PC-3 (cell line): ENCODE measurements at regions not wholly inside any gene's neighbourhood (a gene's known extent, or its start where the extent isn't known, plus 50 kb on each side); places are given as distances from the start of the nearest gene placed in this dataset.

Experiments
- ATAC-seq: fragments of 200-7000 bp; cut with Tn5 transposase; 2 replicates; pipeline ENCODE4 v1.9.1; 2020; ENCODE audit warnings: mild to moderate bottlenecking, moderate library complexity
- BruUV-seq: library from RNA; stranded (reverse); fragments of 400-500 nt; replicated peaks from 2 replicates; lab custom pipeline; 2021; lab: Mats Ljungman, UMichigan
- CTCF ChIA-PET: fragments of 300-600 bp; sonication (Branson Sonifier 250); formaldehyde crosslinking; loops from one replicate; lab custom pipeline; 2022; ENCODE audit warnings: antibody characterized with exemption; lab: Charles Lee
- POLR2A ChIA-PET: fragments of 300-600 bp; sonication (Branson Sonifier 250); formaldehyde crosslinking; loops from one replicate; lab custom pipeline; 2022; ENCODE audit warnings: antibody characterized with exemption; ENCODE audit not compliant: unreplicated experiment; lab: Charles Lee
- DNase-seq: peaks from one replicate; pipeline ENCODE4 v3.0.0-alpha.2; 2015
- H2AFZ ChIP-seq: fragments of 300-600 bp; sonication (generic); 2 replicates; pipeline ENCODE4 v1.6.0; 2016; ENCODE audit warnings: antibody characterized with exemption, low read length
- H3F3A ChIP-seq: fragments of 300-600 bp; sonication (generic); one replicate; pipeline ENCODE4 v1.6.0; 2017; ENCODE audit warnings: antibody characterized with exemption, low read length, control low read depth, mild to moderate bottlenecking; ENCODE audit not compliant: unreplicated experiment
- H3K27ac ChIP-seq: fragments of 300-600 bp; sonication (generic); 2 replicates; pipeline ENCODE4 v1.5.1; 2016; ENCODE audit warnings: mild to moderate bottlenecking, low read length
- H3K27me3 ChIP-seq: fragments of 300-600 bp; sonication (generic); 2 replicates; pipeline ENCODE4 v1.6.1; 2016; ENCODE audit warnings: low read length, mixed read lengths
- H3K36me3 ChIP-seq: fragments of 300-600 bp; sonication (generic); 2 replicates; pipeline ENCODE4 v1.6.1; 2016; ENCODE audit warnings: low read depth, mixed run types, low read length, mixed read lengths
- H3K4me1 ChIP-seq: fragments of 300-600 bp; sonication (generic); 2 replicates; pipeline ENCODE4 v1.5.1; 2016; ENCODE audit warnings: low read length; ENCODE audit not compliant: insufficient read depth
- H3K4me2 ChIP-seq: fragments of 300-600 bp; sonication (generic); 2 replicates; pipeline ENCODE4 v1.6.0; 2016; ENCODE audit warnings: low read length
- H3K4me3 ChIP-seq: fragments of 300-600 bp; sonication (generic); 2 replicates; pipeline ENCODE4 v1.5.1; 2016; ENCODE audit warnings: mild to moderate bottlenecking, low read length, mixed read lengths
- H3K79me2 ChIP-seq: fragments of 300-600 bp; sonication (generic); 2 replicates; pipeline ENCODE4 v1.6.1; 2017; ENCODE audit warnings: low read length, mixed read lengths
- H3K9ac ChIP-seq: fragments of 300-600 bp; sonication (generic); 2 replicates; pipeline ENCODE4 v1.6.0; 2016; ENCODE audit warnings: mild to moderate bottlenecking, low read length
- H3K9me2 ChIP-seq: fragments of 300-600 bp; sonication (generic); replicated peaks from 2 replicates; pipeline ENCODE4 v1.6.1; 2016; ENCODE audit warnings: mixed run types, low read length, mixed read lengths
- H3K9me3 ChIP-seq: fragments of 300-600 bp; sonication (generic); 2 replicates; pipeline ENCODE4 v1.6.1; 2016; ENCODE audit warnings: low read length, mixed read lengths
- H4K20me1 ChIP-seq: fragments of 300-600 bp; sonication (generic); 2 replicates; pipeline ENCODE4 v1.6.1; 2016; ENCODE audit warnings: low read length, mixed read lengths
- EZH2 ChIP-seq: fragments of 300-600 bp; sonication (generic); IDR thresholded peaks from one replicate; pipeline ENCODE4 v1.6.1; 2017; ENCODE audit warnings: antibody characterized with exemption, mild to moderate bottlenecking, low read length; ENCODE audit not compliant: unreplicated experiment
- EZH2phosphoT487 ChIP-seq: fragments of 300-600 bp; sonication (generic); IDR thresholded peaks from 2 replicates; pipeline ENCODE4 v1.6.1; 2018; ENCODE audit warnings: mild to moderate bottlenecking, antibody characterized with exemption, low read length, borderline replicate concordance
- intact Hi-C: fragments of 100-400 bp; cut with micrococcal nuclease; formaldehyde crosslinking; loops from 2 replicates; pipeline ENCODE4 v1.9.0; 2023
- TF ChIP-seq, protein P1 (sequence below): fragments of 300-600 bp; sonication (generic); conservative IDR thresholded peaks from 2 replicates; pipeline ENCODE4 v1.5.1; 2017; ENCODE audit warnings: antibody characterized with exemption, low read depth, mild to moderate bottlenecking, low read length

DNA sequence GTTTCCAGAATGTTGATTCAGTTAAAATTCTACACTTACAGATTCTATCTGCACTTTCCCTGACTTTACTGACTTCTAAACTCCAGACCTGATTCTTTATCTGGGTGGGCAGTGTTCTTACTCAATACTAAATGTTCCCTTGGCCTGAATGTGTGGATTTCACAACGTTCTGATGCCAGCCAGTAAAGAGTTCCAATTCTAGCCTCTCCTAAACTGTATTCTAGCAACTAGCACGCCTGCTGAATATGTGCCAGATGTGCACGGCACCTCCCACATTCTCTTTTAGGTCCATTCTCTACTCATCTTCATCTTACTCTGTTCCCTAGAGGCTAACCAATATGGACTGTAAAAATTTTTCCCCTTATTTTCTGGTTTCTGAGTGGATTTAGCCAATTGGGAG is 479.5 kb upstream of the AGTR1 start:
- Histone ChIP-seq H3K4me3 (no peak overlapping the region), H3K9me3 (no peaks in the 10 kb centered on the region), H3K27me3 (no peaks in the 10 kb centered on the region), H4K20me1 (no peaks in the 10 kb centered on the region), H3K79me2 (no peaks in the 10 kb centered on the region), H3F3A (no peaks in the 10 kb centered on the region), H2AFZ (no peak overlapping the region), H3K4me1 (no peaks in the 10 kb centered on the region), H3K36me3 (no peaks in the 10 kb centered on the region), H3K9me2 (no peaks in the 10 kb centered on the region), H3K4me2 (no peak overlapping the region), H3K9ac (no peak overlapping the region), H3K27ac (no peak overlapping the region)
- POLR2A ChIA-PET: no interaction called here
- no TSS peak for BruUV-seq
- DNase-seq (no peak), ATAC-seq (no peak)
- TF ChIP-seq EZH2 (no peak), EZH2phosphoT487 (no peak)
- TF ChIP-seq, protein P1, sequence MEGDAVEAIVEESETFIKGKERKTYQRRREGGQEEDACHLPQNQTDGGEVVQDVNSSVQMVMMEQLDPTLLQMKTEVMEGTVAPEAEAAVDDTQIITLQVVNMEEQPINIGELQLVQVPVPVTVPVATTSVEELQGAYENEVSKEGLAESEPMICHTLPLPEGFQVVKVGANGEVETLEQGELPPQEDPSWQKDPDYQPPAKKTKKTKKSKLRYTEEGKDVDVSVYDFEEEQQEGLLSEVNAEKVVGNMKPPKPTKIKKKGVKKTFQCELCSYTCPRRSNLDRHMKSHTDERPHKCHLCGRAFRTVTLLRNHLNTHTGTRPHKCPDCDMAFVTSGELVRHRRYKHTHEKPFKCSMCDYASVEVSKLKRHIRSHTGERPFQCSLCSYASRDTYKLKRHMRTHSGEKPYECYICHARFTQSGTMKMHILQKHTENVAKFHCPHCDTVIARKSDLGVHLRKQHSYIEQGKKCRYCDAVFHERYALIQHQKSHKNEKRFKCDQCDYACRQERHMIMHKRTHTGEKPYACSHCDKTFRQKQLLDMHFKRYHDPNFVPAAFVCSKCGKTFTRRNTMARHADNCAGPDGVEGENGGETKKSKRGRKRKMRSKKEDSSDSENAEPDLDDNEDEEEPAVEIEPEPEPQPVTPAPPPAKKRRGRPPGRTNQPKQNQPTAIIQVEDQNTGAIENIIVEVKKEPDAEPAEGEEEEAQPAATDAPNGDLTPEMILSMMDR: no peak
- intact Hi-C loops: no loop called here
- CTCF ChIA-PET: no interaction called here

DNA sequence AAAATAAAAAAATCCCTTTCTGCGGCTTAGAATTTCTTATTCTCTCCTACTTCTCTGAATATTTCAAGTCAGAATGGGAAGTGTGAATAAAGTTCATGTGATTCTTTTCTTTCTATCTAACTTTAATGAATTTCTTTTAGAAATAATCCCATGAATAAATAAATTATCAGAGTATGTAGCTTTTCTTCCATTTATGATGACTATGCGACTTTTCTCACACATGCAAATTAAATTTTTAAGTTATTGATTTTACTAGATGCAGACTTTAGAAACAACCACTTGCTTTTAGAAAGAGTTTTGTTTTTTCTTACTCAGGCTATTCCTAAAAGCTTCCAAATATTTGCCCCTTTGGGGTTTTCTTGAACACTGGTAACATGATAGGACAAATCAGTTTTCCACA is 477.7 kb upstream of the AGTR1 start:
- no peaks in the 10 kb centered on the region for H3F3A ChIP-seq
- no peaks in the 10 kb centered on the region for H3K27me3 ChIP-seq
- intact Hi-C loops: loop anchor here (10.0 kb wide), 1 partner anchor 125 kb away; no protein-coding TSS in a partner anchor
- no peaks in the 10 kb centered on the region for H3K4me1 ChIP-seq
- POLR2A ChIA-PET: no interaction called here
- TF ChIP-seq EZH2phosphoT487 (no peak), EZH2 (no peak)
- TF ChIP-seq, protein P1: no peak
- no peaks in the 10 kb centered on the region for H4K20me1 ChIP-seq
- no TSS peak for BruUV-seq
- DNase-seq (no peak), ATAC-seq (no peak)
- H3K9me3 ChIP-seq: no peaks in the 10 kb centered on the region
- H3K27ac ChIP-seq: no peak overlapping the region
- H3K9ac ChIP-seq: no peak overlapping the region
- no peaks in the 10 kb centered on the region for H3K36me3 ChIP-seq
- no peak overlapping the region for H3K4me3 ChIP-seq
- CTCF ChIA-PET: no interaction called here
- H3K4me2 ChIP-seq: no peak overlapping the region
- no peak overlapping the region for H2AFZ ChIP-seq
- no peaks in the 10 kb centered on the region for H3K79me2 ChIP-seq
- H3K9me2 ChIP-seq: no peaks in the 10 kb centered on the region

DNA sequence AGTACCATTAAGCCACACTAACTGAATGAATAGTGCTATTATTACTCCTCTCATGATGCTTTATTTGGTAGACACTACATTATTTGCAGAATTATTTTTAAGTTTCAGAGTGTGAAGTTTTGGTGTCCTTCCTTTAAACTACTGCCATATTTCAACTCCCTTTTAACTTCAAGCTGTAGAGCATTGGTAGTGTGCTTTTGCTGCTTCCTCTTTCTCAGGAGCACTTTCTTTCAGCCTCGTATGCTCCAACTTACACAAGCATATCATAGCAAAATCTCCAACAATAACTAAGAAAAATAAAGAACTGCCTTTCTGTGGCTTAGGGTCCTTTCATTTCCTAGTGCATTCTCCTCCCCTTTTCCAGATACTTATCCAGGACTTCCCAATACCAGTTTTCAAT is 476.4 kb upstream of the AGTR1 start:
- DNase-seq (no peak), ATAC-seq (no peak)
- Histone ChIP-seq H4K20me1 (no peaks in the 10 kb centered on the region), H3K4me2 (no peak overlapping the region), H3F3A (no peaks in the 10 kb centered on the region), H3K4me3 (no peak overlapping the region), H3K27ac (no peak overlapping the region), H3K27me3 (no peaks in the 10 kb centered on the region), H3K4me1 (no peaks in the 10 kb centered on the region), H3K9ac (no peak overlapping the region), H3K79me2 (no peaks in the 10 kb centered on the region), H3K9me2 (no peaks in the 10 kb centered on the region), H2AFZ (no peak overlapping the region), H3K36me3 (no peaks in the 10 kb centered on the region), H3K9me3 (no peaks in the 10 kb centered on the region)
- CTCF ChIA-PET: no interaction called here
- no TSS peak for BruUV-seq
- intact Hi-C loops: loop anchor here (10.0 kb wide), 1 partner anchor 123 kb away; no protein-coding TSS in a partner anchor
- TF ChIP-seq EZH2phosphoT487: no peak
- no peak for TF ChIP-seq EZH2
- POLR2A ChIA-PET: no interaction called here
